ENCODE measurements at regions not wholly inside any gene's neighbourhood (a gene's known extent, or its start where the extent isn't known, plus 50 kb on each side); places are given as distances from the start of the nearest gene placed in this dataset.

- Histone ChIP-seq H3K27me3 (no peaks in the 10 kb centered on the region), H3K36me3 (no peaks in the 10 kb centered on the region), H3K9me3 (no peaks in the 10 kb centered on the region), H3K27ac (no peak overlapping the region), H3K4me3 (no peak overlapping the region), H3K4me1 (no peaks in the 10 kb centered on the region)
- no peak for TF ChIP-seq EP300 (IDR thresholded peaks at IDR 0.05)
- no peak for TF ChIP-seq POLR2AphosphoS5 (IDR thresholded peaks at IDR 0.05)
- TF ChIP-seq CTCF (IDR thresholded peaks at IDR 0.05) = no peak
- no peak for TF ChIP-seq POLR2A (IDR thresholded peaks at IDR 0.05)
- ATAC-seq (ENCODE audit: low FRiP score in 2 of 2) (no peak), DNase-seq (no peak)
- 69 to 72% methylated on average over 4 of the region's 4 CpGs for WGBS, 2 donors
Measured at GRCh38 chr6:8193541-8193940, 91.2 kb upstream of the EEF1E1 start.

GRCh38 chr6:8192597-8192996 lies 90.2 kb upstream of the EEF1E1 start:
- H3K27ac ChIP-seq = no peak overlapping the region
- ATAC-seq (ENCODE audit: low FRiP score in 2 of 2) = no peak
- TF ChIP-seq POLR2AphosphoS5 (IDR thresholded peaks at IDR 0.05) = no peak
- TF ChIP-seq CTCF (IDR thresholded peaks at IDR 0.05) = no peak
- TF ChIP-seq EP300 (IDR thresholded peaks at IDR 0.05) = no peak
- TF ChIP-seq POLR2A (IDR thresholded peaks at IDR 0.05) = no peak
- H3K36me3 ChIP-seq = no peaks in the 10 kb centered on the region
- no peak overlapping the region for H3K4me3 ChIP-seq
- no peaks in the 10 kb centered on the region for H3K27me3 ChIP-seq
- no peaks in the 10 kb centered on the region for H3K9me3 ChIP-seq
- no peaks in the 10 kb centered on the region for H3K4me1 ChIP-seq
- DNase-seq = no peak

GRCh38 chr6:8192067-8192466 lies 89.7 kb upstream of the EEF1E1 start:
- DNase-seq (no peak), ATAC-seq (ENCODE audit: low FRiP score in 2 of 2) (no peak)
- H3K4me3 ChIP-seq = no peak overlapping the region
- H3K4me1 ChIP-seq = no peaks in the 10 kb centered on the region
- no peak overlapping the region for H3K27ac ChIP-seq
- no peaks in the 10 kb centered on the region for H3K36me3 ChIP-seq
- TF ChIP-seq POLR2A (IDR thresholded peaks at IDR 0.05) = no peak
- no peak for TF ChIP-seq POLR2AphosphoS5 (IDR thresholded peaks at IDR 0.05)
- no peak for TF ChIP-seq CTCF (IDR thresholded peaks at IDR 0.05)
- TF ChIP-seq EP300 (IDR thresholded peaks at IDR 0.05) = no peak
- no peaks in the 10 kb centered on the region for H3K9me3 ChIP-seq
- WGBS, 2 donors = 75 to 80% methylated on average over 5 of the region's 5 CpGs
- H3K27me3 ChIP-seq = no peaks in the 10 kb centered on the region

- H3K27me3 ChIP-seq = no peaks in the 10 kb centered on the region
- no peaks in the 10 kb centered on the region for H3K36me3 ChIP-seq
- DNase-seq (no peak), ATAC-seq (ENCODE audit: low FRiP score in 2 of 2) (no peak)
- WGBS, 2 donors = 74 to 77% methylated on average over 7 of the region's 7 CpGs
- no peak overlapping the region for H3K27ac ChIP-seq
- no peaks in the 10 kb centered on the region for H3K4me1 ChIP-seq
- no peaks in the 10 kb centered on the region for H3K9me3 ChIP-seq
- TF ChIP-seq POLR2A (IDR thresholded peaks at IDR 0.05) (no peak), POLR2AphosphoS5 (IDR thresholded peaks at IDR 0.05) (no peak), CTCF (IDR thresholded peaks at IDR 0.05) (no peak), EP300 (IDR thresholded peaks at IDR 0.05) (no peak)
- no peak overlapping the region for H3K4me3 ChIP-seq
Measured at GRCh38 chr6:8191629-8192028, 89.3 kb upstream of the EEF1E1 start.

GRCh38 chr6:8187209-8187608 lies 84.9 kb upstream of the EEF1E1 start:
- TF ChIP-seq POLR2AphosphoS5 (IDR thresholded peaks at IDR 0.05) = no peak
- TF ChIP-seq POLR2A (IDR thresholded peaks at IDR 0.05) = no peak
- TF ChIP-seq CTCF (IDR thresholded peaks at IDR 0.05) = no peak
- TF ChIP-seq EP300 (IDR thresholded peaks at IDR 0.05) = no peak
- WGBS, 2 donors = 81 to 89% methylated on average over 2 of the region's 2 CpGs
- no peak for DNase-seq
- no peaks in the 10 kb centered on the region for H3K36me3 ChIP-seq
- H3K27ac ChIP-seq = no peak overlapping the region
- no peak overlapping the region for H3K4me3 ChIP-seq
- H3K9me3 ChIP-seq = no peaks in the 10 kb centered on the region
- ATAC-seq (ENCODE audit: low FRiP score in 2 of 2) = no peak
- no peaks in the 10 kb centered on the region for H3K4me1 ChIP-seq
- H3K27me3 ChIP-seq = no peaks in the 10 kb centered on the region
